ENCODE measurements at regions not wholly inside any gene's neighbourhood (a gene's known extent, or its start where the extent isn't known, plus 50 kb on each side); places are given as distances from the start of the nearest gene placed in this dataset.
"Not testable (repeated sequence)": the region's sequence is repeated elsewhere in the genome, so short reads cannot be mapped to it uniquely, and the experiment has no call there.

GRCh38 chr5:173494446-173494845 is 122.0 kb downstream of the BOD1 start:
- DNase-seq: no peak

- no peak for DNase-seq
Observed at GRCh38 chr5:173493846-173494245, 122.6 kb downstream of the BOD1 start.

- no peak for DNase-seq
Observed at GRCh38 chr5:173493040-173493439, 123.4 kb downstream of the BOD1 start.

GRCh38 chr5:173490681-173491080 is 125.8 kb downstream of the BOD1 start:
- no peak for DNase-seq

- no peak for DNase-seq
Observed at GRCh38 chr5:173488144-173488543, 128.3 kb downstream of the BOD1 start.

GRCh38 chr5:173487300-173487699 is 129.2 kb downstream of the BOD1 start:
- no peak for DNase-seq

- no peak for DNase-seq
Observed at GRCh38 chr5:173486355-173487225, 129.9 kb downstream of the BOD1 start.

- no peak for DNase-seq
Observed at GRCh38 chr5:173484569-173484968, 131.9 kb downstream of the BOD1 start.

- not testable (repeated sequence) for DNase-seq
Observed at GRCh38 chr5:173483599-173483998, 132.9 kb downstream of the BOD1 start.

- DNase-seq: no peak
Observed at GRCh38 chr5:173483160-173483559, 133.3 kb downstream of the BOD1 start.

- no peak for DNase-seq
Observed at GRCh38 chr5:173481821-173482220, 134.6 kb downstream of the BOD1 start.

GRCh38 chr5:173480896-173481295 is 135.6 kb downstream of the BOD1 start:
- DNase-seq: no peak

GRCh38 chr5:173479711-173480110 is 136.7 kb downstream of the BOD1 start:
- DNase-seq: no peak

- no peak for DNase-seq
Observed at GRCh38 chr5:173477345-173478040, 139.0 kb downstream of the BOD1 start.

GRCh38 chr5:173475780-173476179 is 140.7 kb downstream of the BOD1 start:
- no peak for DNase-seq

- DNase-seq: no peak
Observed at GRCh38 chr5:173474881-173475287, 141.6 kb downstream of the BOD1 start.

- DNase-seq: no peak
Observed at GRCh38 chr5:173473288-173473687, 143.2 kb downstream of the BOD1 start.

GRCh38 chr5:173472784-173473278 is 143.6 kb downstream of the BOD1 start:
- no peak for DNase-seq

- peak; percentile 17 for DNase-seq
Observed at GRCh38 chr5:173472164-173472563, 143.9 kb upstream of the STC2 start.

GRCh38 chr5:173468821-173469251 is 140.6 kb upstream of the STC2 start:
- no peak for DNase-seq

GRCh38 chr5:173466227-173466626 is 138.0 kb upstream of the STC2 start:
- DNase-seq: no peak

- DNase-seq: no peak
Observed at GRCh38 chr5:173464813-173465212, 136.6 kb upstream of the STC2 start.

- no peak for DNase-seq
Observed at GRCh38 chr5:173463207-173463606, 135.0 kb upstream of the STC2 start.

Data from retina (tissue), 1 donor.